Stimulated activated CD4-positive, alpha-beta T cell treated with anti-CD3 and anti-CD28 coated beads, TNF-alpha, amount 100 ng/mL, for 1 hour (primary cell): ENCODE measurements at regions not wholly inside any gene's neighbourhood (a gene's known extent, or its start where the extent isn't known, plus 50 kb on each side); places are given as distances from the start of the nearest gene placed in this dataset.

Experiments
- DNase-seq, 3 donors: peaks; one replicate each; pipeline ENCODE4 v3.0.0-alpha.2; 2020; ENCODE audit warnings: low read depth in 3 of 3, low spot score in 1 of 3

DNA sequence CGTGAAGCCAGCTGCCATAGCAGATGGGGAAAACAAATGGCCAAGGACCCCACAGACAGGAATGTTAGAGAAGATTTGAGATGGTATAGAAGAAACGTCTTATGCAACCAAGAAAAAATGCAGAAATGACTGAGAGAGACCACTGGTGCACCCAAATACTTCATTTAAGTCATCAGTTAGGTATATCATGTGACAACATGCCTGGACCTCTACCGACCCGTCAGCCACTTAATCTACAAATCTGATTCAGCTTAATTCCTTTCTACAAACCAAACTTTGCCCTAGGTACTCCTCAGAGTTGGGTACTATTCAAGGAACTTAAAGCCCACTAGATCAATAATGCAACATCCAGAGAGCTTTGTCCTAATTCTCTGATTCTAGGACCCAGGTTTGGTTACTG, 126.0 kb upstream of the UBE2E2 start:
- DNase-seq = no peak

DNA sequence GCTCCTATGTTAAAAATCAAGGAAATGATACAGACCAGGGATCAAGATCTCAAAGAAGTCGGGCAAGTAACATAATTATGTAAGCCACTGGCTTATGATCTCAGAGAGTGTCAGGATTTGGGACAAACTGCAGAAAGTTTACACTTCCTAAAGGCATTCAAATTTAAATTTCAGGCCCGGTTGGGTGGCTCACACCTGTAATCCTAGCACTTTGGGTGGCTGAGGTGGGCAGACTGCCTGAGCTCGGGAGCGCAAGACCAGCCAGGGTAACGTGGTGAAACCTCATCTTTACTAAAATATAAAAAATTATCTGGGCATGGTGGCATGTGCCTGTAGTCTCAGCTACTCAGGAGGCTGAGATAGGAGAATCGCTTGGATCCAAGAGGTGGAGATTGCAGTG, 124.4 kb upstream of the UBE2E2 start:
- no peak for DNase-seq

DNA sequence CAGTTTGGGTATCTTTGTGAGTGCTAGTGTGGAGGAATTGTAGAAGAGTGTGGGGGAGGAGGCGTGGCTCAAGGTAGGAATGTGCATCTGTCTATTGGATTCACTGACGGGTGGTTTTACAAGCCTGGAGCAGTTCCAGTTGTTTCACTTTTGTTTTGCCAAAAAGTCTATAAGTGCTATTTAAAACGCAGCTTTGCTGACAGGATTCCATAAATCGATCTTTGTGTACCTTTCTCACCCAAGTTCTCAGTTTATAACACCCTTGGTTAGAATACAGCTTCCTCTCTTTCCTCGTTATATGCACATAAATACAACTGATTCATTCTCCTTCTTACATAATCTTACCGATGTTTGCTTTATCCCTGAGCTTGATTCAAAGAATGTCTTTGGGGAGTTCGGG, 123.2 kb upstream of the UBE2E2 start:
- DNase-seq = no peak

DNA sequence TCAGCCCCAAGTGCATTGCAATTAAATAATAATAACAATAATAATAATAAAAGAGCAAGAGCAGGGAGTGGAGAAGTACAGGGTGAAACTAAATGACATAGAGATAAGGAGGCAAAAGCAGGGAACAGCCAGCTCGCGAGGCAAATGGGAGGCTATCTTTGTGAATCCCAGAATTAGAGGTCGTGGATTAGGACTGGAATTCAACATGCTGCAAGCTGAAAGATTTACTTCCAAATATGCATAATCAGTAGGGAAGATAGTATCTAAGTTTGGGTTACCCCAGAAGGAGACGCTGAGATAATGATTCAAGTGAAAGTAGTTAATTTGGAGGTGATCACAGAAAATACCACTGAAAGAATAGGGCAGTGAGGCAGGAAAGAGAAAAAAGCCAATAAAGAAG, 119.4 kb upstream of the UBE2E2 start:
- DNase-seq = no peak

DNA sequence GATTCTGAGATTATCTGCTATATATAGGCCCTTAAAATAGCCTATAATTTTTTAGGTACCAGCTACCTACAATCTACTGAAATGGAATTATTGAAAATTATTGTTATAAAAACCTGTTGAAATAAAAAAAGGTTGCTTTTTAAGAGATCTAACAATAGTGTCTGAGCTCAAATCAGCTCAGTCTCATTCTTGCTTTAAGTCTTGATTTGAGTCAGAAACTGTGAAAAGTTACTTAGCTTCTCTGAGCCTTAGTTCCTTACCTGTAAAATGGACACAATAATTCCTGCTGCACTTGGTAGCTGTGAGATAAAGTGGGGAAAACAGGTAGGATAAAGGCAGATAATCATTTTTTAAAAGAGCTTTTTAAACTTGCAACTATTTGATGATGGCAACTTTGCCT, 118.8 kb upstream of the UBE2E2 start:
- no peak for DNase-seq

DNA sequence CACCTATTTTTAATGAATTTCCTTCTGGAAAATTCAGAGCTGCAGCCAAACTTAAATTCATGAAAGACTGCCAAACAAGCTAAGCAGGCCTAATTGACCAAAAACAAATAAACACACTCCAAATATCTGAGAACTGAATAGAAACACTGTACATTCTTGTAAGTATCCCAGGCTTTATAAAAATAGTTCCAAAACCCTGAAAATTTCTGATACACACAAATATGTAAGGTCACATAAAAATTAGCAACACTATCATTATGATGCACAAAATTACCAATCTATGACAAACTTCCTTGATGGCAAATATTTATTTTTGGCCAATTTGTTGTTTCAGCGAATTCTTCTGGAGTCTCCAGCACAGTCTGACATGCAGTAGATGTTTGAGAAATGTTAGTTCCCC, 117.9 kb upstream of the UBE2E2 start:
- no peak for DNase-seq

DNA sequence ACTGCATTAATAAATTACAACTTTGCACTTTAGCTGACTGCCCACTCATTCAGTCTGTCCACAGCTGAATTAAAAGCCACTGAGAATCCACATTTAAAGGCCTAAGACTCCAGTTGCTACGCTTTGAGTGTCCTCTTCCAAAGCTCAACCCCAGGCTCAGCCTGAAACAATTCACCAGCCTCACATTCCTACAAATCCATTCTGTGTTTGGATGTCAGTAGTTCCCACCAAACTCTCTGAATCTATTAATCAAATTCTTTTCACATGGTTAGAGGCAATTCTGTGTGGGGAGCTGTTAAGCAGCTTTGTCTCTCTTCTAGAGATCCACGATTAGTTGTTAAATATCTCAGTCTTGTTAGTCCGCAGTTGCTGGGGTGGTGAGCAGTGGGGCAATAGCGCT, 116.8 kb upstream of the UBE2E2 start:
- no peak for DNase-seq

DNA sequence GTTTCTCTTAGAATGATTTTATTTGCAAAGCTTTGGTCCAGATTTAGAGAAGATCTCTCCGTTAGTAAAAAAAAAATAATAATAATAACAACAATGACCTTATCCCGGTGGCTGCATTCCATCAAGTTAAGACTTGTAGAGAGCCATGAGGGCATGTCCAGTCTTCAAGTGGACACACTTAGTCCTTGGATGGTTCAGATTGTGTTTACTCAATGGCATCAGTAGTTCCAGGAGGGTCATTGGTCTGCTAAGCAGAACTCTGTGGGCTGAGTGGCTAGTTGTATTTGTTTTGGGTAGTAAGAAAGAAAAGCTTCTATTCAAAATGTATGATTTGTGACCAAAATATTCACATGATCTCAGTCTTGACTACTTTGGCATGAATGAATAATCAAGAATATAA, 116.3 kb upstream of the UBE2E2 start:
- DNase-seq = no peak

DNA sequence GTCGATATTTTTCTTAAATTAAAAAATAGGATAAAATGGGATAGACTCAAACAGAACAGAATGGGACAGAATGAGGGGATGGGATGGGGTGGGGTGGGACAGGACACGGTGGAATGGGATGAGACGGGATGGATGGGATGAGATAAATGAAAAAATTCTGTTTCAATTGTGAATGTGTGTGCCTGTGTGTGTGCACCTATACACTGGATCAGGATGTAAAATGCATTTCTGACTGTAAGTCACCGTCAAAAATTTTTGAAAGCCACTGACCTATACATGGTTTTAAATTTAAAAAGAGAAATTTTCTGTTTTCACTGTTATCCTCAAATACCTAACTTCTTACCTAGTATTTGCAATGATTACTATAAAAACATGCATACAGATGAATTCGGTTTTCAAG, 108.7 kb upstream of the UBE2E2 start:
- no peak for DNase-seq

DNA sequence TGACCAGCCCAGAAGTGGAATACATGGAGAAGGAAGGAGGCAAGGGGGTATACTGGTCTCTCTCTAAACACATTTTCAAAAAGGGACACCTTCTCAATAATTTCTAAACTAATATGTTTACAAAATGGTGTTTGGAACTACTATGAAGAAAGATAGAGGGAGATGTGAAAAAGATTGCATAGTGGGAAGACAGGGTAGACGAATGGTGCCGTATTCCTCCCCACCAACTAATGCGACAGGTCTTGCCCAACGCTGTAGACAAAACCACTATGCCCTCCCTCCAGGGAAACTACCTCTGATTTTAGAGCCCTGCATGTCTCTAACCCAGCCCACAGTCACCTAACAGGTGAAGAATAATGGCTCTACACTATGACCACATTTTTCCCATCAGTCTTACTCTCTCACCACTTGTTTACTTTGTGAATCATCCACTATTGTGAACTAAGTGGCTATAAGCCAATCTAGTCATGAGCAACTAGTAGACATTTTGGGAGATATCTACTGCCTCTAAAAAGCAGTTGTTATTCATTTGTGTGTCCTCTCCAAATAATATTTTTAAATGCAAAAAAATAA, 108.2 kb upstream of the UBE2E2 start:
- DNase-seq = no peak

DNA sequence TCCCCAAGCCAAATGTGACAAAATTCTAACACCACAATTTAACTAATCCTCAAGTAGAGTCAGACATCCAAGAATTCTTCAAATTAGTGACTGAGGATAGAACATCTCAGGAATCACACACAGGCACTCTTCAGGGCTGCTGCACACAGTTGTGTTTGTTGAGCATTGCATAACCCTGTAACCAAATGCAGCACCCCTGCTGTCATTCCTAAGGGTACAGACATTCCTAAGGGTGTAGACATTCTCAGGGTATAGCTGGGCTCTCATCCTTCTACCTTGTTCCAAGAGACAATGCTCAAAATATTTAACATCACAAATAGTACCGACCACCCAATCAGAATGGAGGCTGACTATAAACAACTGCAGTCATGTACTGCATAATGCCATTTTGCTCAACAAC, 107.1 kb upstream of the UBE2E2 start:
- DNase-seq = no peak

DNA sequence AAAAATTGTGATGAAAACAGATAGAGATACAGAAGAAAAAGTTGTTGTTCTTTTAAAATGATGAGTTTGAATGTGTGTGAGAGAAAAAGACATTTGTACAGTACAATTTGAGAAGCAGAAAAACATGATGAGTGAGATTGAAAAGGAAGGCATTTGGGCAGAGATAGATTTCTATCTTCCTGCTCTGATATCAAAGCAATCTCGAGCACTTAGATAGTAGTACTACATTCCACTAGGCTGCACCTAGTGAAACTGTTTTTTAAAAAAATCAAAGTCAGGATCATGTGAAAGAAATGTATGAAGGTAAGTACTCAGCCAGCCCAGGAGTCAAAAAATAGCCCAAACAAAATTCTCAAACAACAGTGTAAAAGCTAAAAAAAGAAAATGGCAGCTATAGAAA, 104.1 kb upstream of the UBE2E2 start:
- DNase-seq = no peak

DNA sequence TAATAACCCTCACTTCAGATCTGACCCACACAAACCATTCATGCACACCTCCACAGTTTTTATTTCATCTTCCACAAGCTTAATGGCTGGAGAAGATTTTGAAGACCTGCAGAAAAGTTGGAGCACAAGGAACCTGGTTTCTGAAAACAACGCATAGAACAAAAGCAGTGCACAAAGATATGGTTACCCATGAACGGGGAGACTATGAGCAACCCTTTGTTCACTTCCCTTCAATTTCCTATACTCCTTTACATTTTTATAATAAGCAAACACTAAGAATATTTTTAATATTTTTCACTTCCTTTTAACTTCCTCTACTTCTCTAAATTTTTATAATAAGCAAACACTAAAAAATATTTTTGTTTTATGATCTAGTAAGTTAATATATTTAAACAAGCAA, 103.5 kb upstream of the UBE2E2 start:
- DNase-seq = no peak

DNA sequence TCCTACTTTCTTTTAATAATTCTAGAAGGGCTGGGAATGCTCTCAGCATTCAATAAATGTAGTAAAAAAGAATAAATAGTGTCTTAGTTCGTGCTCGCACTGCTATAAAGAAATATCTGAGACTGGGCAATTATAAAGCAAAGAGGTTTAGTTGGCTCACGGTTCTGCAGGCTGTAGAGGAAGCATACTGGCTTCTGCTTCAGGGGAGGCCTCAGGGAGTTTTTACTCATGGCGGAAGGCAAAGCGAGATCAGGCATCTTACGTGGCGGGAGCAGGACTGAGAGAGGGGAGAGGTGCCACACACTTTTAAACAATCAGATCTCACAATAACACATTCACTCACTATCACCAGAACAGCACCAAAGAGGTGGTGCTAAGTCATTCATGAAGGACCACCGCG, 103.0 kb upstream of the UBE2E2 start:
- no peak for DNase-seq

DNA sequence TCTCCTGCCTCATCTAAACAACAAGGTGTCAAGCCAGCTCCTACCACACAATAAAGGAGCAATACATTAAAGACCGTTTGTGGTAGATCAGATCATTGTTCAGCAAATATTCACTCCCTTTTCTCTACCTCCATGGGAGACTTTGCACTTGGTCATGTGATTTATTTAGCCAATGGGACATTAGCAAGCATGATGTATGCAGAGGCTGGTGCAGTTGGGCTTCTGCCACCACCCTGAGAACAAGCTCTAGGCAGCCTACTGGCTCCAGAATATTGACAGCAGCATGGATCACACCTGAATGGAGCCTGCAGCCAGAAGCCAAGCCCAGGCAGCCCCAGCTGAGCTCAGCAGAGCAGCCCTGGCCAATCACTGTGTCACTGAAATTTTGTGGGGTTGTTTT, 99.4 kb upstream of the UBE2E2 start:
- DNase-seq = no peak

DNA sequence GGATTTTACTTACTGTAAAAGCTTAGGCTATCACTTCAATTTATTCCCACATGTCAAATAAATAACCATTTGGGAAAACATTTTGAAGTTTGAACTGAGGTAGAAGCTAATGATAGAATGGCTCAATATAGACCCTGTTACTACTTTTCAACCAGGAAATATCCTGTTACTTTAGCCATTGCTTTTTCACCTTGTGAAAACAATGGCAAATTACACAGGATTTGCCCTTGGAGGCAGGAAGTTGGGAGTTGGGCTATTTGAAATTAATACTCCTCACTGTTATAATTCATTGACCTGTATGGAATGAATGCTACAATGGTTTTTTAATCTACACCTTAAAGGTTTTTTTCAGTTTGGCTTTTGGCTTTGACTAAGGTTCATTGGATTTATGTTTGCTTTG, 98.1 kb upstream of the UBE2E2 start:
- no peak for DNase-seq

DNA sequence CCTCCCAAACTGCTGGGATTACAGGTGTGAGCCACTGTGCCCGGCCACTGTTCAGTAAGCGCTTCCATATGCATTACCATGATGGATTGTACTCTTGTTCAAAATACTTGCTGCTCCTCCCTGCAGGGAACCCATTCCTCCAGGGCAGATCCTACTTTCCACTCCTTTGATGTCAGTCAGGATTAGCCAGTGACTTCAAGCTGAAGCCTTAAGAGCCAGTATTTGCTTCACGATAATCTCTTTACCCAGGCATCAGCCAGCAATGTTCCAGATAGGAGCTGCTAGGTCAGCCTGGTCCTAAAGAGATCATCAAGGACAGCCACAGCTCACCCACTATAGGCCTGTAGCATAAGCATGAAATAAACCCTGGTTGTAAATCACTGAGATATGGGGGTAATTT, 96.5 kb upstream of the UBE2E2 start:
- no peak for DNase-seq

DNA sequence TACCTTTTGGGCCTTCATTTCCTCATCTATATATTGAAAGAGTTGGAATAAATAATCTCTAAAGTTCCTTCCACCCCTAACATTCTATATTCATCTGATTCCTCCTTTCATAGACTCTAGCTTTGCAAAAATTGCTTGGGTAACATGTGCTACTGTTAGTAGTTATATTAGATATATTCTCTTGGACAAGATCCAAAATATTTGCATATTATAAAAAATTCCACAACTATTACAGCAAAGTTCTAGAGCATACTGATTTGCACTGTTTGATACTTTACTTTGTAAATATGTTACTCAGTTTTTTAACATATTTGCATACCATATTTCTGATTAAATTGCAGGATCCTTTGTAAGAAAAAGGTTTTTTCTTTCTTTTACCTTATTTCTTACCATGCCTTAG, 95.9 kb upstream of the UBE2E2 start:
- DNase-seq = no peak

DNA sequence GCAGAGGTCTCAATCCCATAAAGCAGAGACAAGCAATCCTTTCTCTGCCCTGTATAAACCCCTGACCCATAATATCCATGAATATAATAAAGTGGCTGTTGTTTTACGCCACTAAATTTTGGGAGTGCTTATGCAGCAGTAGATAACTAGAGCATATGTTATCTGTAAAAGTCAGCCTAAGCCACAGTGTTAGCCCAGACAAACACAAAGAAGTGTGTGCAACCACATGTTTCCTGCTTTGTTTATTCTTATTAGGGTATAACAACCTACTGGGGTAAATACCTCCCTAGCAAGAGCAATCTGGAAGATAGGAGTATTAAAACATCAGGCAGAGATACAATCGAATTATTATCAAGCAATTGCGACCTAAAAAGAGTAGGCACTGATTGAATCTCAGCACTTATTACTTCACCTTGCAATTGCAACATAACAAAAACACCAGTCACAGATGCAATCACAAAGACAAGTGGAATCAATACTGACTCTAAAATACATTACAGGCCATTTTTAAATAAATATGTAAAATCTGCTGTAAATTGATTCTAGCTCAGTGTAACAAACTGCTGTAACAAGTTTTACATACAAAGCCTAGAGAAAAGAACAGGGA, 94.6 kb upstream of the UBE2E2 start:
- no peak for DNase-seq

DNA sequence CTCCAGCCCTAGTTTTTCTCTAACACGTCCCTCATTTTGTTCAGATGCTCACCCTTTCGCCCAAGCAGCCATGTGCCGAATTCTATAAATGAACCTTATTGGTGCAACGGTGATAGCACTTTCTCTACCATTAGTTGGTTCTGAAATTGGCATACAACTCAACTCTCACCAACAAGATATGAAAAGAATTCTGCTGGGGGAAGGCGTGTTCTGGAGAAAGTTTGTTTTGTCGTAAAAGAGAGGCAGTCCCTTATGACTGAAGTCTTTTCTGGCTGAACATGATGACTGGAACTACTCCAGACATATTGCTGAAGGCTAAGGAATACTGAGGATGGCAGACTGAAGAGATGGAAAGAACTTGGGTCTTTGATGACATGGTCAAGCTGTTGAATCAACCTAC, 91.8 kb upstream of the UBE2E2 start:
- DNase-seq = no peak

DNA sequence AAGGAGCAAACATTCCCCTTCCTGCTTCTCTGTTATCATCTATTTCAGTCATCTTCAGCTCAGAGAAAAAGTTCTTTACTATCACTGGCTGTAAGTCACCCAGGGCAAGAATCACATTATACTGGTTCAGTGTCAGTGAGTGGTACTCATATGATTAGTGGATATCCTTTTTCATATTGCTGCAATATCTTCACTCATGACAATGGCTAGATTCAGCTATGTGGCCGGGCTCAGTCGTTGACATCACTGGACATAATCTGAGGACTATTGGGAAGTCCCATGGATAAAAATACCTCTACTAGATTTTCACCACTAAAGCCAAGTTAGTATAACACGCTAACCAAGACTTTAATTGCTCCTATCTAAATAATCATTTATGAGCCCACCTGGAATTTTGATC, 91.3 kb upstream of the UBE2E2 start:
- no peak for DNase-seq

DNA sequence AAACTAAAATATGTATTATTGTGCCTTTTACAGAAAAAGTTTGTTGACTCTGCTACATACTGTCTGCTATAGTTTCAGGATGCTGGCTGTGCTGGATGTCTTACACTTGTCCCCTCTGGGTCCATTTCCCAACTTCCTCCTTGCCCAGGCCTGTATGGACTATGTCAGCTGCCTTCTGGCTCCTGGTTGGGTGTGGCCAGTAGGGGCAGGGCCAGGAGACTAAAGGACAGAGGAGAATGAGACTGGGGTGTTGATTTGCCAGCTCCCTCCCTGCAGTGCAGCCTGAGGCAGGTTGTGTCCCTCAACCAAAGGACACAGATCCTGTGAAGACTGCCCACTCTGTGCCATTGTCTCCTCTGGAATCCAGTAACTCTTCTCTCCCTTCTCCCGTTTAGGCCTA, 90.6 kb upstream of the UBE2E2 start:
- DNase-seq = no peak

DNA sequence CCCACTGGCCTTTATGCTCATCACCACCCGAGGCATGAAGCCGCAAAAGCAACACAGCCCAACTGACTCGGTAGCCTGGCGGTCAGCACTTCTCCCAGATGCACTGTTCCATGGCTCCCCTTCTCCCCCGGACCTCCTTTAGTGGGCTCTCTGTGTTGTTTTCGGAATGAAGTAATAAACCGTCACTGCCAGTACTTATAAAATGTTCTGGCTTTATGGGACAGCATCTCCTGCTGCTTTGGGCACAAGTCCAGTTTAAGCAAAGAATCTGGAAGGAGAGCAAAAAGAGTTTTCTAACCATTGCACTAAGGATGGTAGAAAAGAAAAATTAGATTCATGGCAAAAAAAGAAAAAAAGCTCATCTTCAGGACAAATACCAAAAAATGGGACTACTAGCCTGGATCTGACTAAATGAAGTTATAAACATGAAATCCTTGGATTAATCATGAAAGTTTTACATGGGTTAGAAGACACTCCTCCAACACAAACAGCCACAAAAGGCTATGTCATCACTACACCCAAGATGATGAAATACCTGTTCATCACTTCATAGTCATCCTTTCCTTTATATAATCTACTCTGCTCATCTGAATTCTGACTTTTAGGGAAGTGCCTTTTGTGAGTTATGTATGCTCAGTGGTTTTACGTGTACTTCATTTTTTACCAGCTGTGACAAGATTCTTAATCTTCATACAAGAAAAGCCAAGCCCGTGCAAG, 89.5 kb upstream of the UBE2E2 start:
- no peak for DNase-seq
